T-helper 22 cell (primary cell): ENCODE measurements at regions not wholly inside any gene's neighbourhood (a gene's known extent, or its start where the extent isn't known, plus 50 kb on each side); places are given as distances from the start of the nearest gene placed in this dataset.
"Not testable (repeated sequence)": the region's sequence is repeated elsewhere in the genome, so short reads cannot be mapped to it uniquely, and the experiment has no call there.

Experiments
- DNase-seq: peaks from one replicate; pipeline ENCODE4 v3.0.0-alpha.2; 2020; ENCODE audit warnings: low read depth

GRCh38 chr6:134784336-134784735, 165.6 kb downstream of the ALDH8A1 start:
- no peak for DNase-seq

GRCh38 chr6:134778431-134778830, 171.5 kb downstream of the ALDH8A1 start:
- no peak for DNase-seq

GRCh38 chr6:134774201-134774638, 175.7 kb downstream of the ALDH8A1 start:
- DNase-seq: no peak

GRCh38 chr6:134772671-134773360, 177.1 kb downstream of the ALDH8A1 start:
- no peak for DNase-seq

- DNase-seq: no peak
Observed at GRCh38 chr6:134768931-134769330, 181.0 kb downstream of the ALDH8A1 start.

- no peak for DNase-seq
Observed at GRCh38 chr6:134766497-134766896, 183.4 kb downstream of the ALDH8A1 start.

- DNase-seq: no peak
Observed at GRCh38 chr6:134764741-134765140, 185.2 kb downstream of the ALDH8A1 start.

- not testable (repeated sequence) for DNase-seq
Observed at GRCh38 chr6:134763575-134763974, 186.3 kb downstream of the ALDH8A1 start.

- DNase-seq: no peak
Observed at GRCh38 chr6:134758621-134759020, 191.3 kb downstream of the ALDH8A1 start.

GRCh38 chr6:134757911-134758361, 192.0 kb downstream of the ALDH8A1 start:
- no peak for DNase-seq

GRCh38 chr6:134756374-134757025, 193.4 kb downstream of the ALDH8A1 start:
- DNase-seq: no peak

- DNase-seq: no peak
Observed at GRCh38 chr6:134754013-134754690, 195.7 kb downstream of the ALDH8A1 start.

- DNase-seq: no peak
Observed at GRCh38 chr6:134753001-134753400, 196.9 kb downstream of the ALDH8A1 start.

GRCh38 chr6:134752445-134752844, 197.5 kb downstream of the ALDH8A1 start:
- no peak for DNase-seq

GRCh38 chr6:134750669-134751068, 199.2 kb downstream of the ALDH8A1 start:
- no peak for DNase-seq

- DNase-seq: no peak
Observed at GRCh38 chr6:134748484-134748883, 201.4 kb downstream of the ALDH8A1 start.

- DNase-seq: not testable (repeated sequence)
Observed at GRCh38 chr6:134747197-134747596, 202.7 kb downstream of the ALDH8A1 start.

GRCh38 chr6:134746140-134746539, 203.8 kb downstream of the ALDH8A1 start:
- no peak for DNase-seq

GRCh38 chr6:134745192-134745591, 204.7 kb downstream of the ALDH8A1 start:
- DNase-seq: not testable (repeated sequence)

- DNase-seq: no peak
Observed at GRCh38 chr6:134744301-134744700, 205.6 kb downstream of the ALDH8A1 start.

GRCh38 chr6:134741200-134741536, 208.7 kb downstream of the ALDH8A1 start:
- no peak for DNase-seq

- DNase-seq: no peak
Observed at GRCh38 chr6:134740473-134741199, 209.3 kb downstream of the ALDH8A1 start.

- DNase-seq: no peak
Observed at GRCh38 chr6:134740027-134740373, 209.9 kb downstream of the ALDH8A1 start.
